ENCODE measurements at regions not wholly inside any gene's neighbourhood (a gene's known extent, or its start where the extent isn't known, plus 50 kb on each side); places are given as distances from the start of the nearest gene placed in this dataset.

- TF ChIP-seq CTCF (conservative IDR thresholded peaks at IDR 0.05): no peak
- TF ChIP-seq ZFX (IDR thresholded peaks at IDR 0.05): no peak
Measured at GRCh38 chr17:77756028-77756427, 202.5 kb upstream of the TNRC6C start.

Measured in C4-2B (cell line).